ENCODE measurements at regions not wholly inside any gene's neighbourhood (a gene's known extent, or its start where the extent isn't known, plus 50 kb on each side); places are given as distances from the start of the nearest gene placed in this dataset.

GRCh38 chrX:17214962-17215361 lies 160.0 kb upstream of the NHS start:
- DNase-seq (ENCODE audit: low spot score) (no peak), ATAC-seq (no peak)
- no peak overlapping the region for H3K27ac Mint-ChIP-seq
- H3F3A ChIP-seq (replicated peaks; ENCODE audit: low read depth), result no peaks in the 10 kb centered on the region
- no peaks in the 10 kb centered on the region for H3K79me2 ChIP-seq (replicated peaks; ENCODE audit: insufficient read depth)
- H3K27me3 Mint-ChIP-seq (ENCODE audit: insufficient read depth, low read depth, poor library complexity), result peaks cover 1% of the 10 kb centered on the region
- H3K36me3 Mint-ChIP-seq (ENCODE audit: low read depth), result peaks cover 19% of the 10 kb centered on the region
- no peaks in the 10 kb centered on the region for H3K9me2 ChIP-seq (ENCODE audit: insufficient read depth)
- no peak overlapping the region for H2AFZ ChIP-seq
- no peak overlapping the region for H3K4me3 Mint-ChIP-seq
- no peaks in the 10 kb centered on the region for H3K4me1 Mint-ChIP-seq
- no peaks in the 10 kb centered on the region for H3K4me1 ChIP-seq (ENCODE audit: insufficient read depth)
- no peaks in the 10 kb centered on the region for H3K36me3 ChIP-seq (ENCODE audit: insufficient read depth)
- no peak overlapping the region for H3K27ac ChIP-seq (ENCODE audit: low read depth)
- no peak overlapping the region for H3K4me2 ChIP-seq
- H4K20me1 ChIP-seq (replicated peaks; ENCODE audit: insufficient read depth), result no peaks in the 10 kb centered on the region
- no peak overlapping the region for H3K4me3 ChIP-seq
- peaks cover 28% of the 10 kb centered on the region; the same call in 2 of the 3 replicates for H3K9me3 Mint-ChIP-seq
- no peaks in the 10 kb centered on the region for H3K27me3 ChIP-seq (ENCODE audit: insufficient read depth)
- TF ChIP-seq STAT1 (IDR thresholded peaks at IDR 0.05; ENCODE audit: unreplicated experiment) (no peak), JUNB (IDR thresholded peaks at IDR 0.05; ENCODE audit: unreplicated experiment) (no peak), POLR2AphosphoS5 (IDR thresholded peaks at IDR 0.05; ENCODE audit: low read depth) (no peak), REST (IDR thresholded peaks at IDR 0.05; ENCODE audit: unreplicated experiment) (no peak), EZH2 (IDR thresholded peaks at IDR 0.05; ENCODE audit: low read depth, unreplicated experiment) (no peak), ZNF462 (CRISPR knock-in tag; IDR thresholded peaks at IDR 0.05) (no peak), ETS1 (IDR thresholded peaks at IDR 0.05) (no peak), ZNF331 (CRISPR knock-in tag; IDR thresholded peaks at IDR 0.05; ENCODE audit: low read depth) (no peak), CTCF (conservative IDR thresholded peaks at IDR 0.05; ENCODE audit: low read depth in 2 of 2) (no peak), CREB1 (CRISPR knock-in tag; IDR thresholded peaks at IDR 0.05; ENCODE audit: low read depth) (no peak), NANOG (IDR thresholded peaks at IDR 0.05; ENCODE audit: borderline replicate concordance) (no peak), ZNF114 (CRISPR knock-in tag; IDR thresholded peaks at IDR 0.05) (no peak), EZH2phosphoT487 (IDR thresholded peaks at IDR 0.05; ENCODE audit: unreplicated experiment) (no peak)

All from GM23338 (cell line).